BJ (cell line): ENCODE measurements at regions not wholly inside any gene's neighbourhood (a gene's known extent, or its start where the extent isn't known, plus 50 kb on each side); places are given as distances from the start of the nearest gene placed in this dataset.

Experiments used
- CTCF ChIA-PET: fragments of 350-600 bp; formaldehyde crosslinking; extraction: SDS; loops from one replicate; lab custom pipeline; 2021; ENCODE audit warnings: antibody characterized with exemption, inconsistent platforms; lab: Yijun Ruan, JAX
- POLR2A ChIA-PET: fragments of 300-600 bp; sonication (Branson Sonifier 250); formaldehyde crosslinking; extraction: SDS; loops from one replicate; lab custom pipeline; 2021; ENCODE audit warnings: antibody characterized with exemption; lab: Charles Lee
- DNase-seq: peaks from one replicate; pipeline ENCODE4 v3.0.0-alpha.2; 2011; ENCODE audit warnings: low read depth
- H3K27me3 ChIP-seq: 2 replicates; pipeline ENCODE4 v1.6.0; 2011; ENCODE audit warnings: low read length; ENCODE audit not compliant: control insufficient read depth, insufficient read depth
- H3K36me3 ChIP-seq: 2 replicates; pipeline ENCODE4 v1.5.1; 2011; ENCODE audit warnings: low read length; ENCODE audit not compliant: control insufficient read depth, insufficient read depth
- H3K4me3 ChIP-seq: 2 replicates; pipeline ENCODE4 v1.5.1; 2011; ENCODE audit warnings: low read depth, mild to moderate bottlenecking, control low read depth, low read length
- TF ChIP-seq, protein P1 (sequence below): IDR thresholded peaks from 2 replicates; pipeline ENCODE4 v1.5.1; 2011; ENCODE audit warnings: low read depth, mild to moderate bottlenecking, control low read depth, inconsistent platforms, low read length, moderate library complexity; ENCODE audit not compliant: insufficient read depth

DNA sequence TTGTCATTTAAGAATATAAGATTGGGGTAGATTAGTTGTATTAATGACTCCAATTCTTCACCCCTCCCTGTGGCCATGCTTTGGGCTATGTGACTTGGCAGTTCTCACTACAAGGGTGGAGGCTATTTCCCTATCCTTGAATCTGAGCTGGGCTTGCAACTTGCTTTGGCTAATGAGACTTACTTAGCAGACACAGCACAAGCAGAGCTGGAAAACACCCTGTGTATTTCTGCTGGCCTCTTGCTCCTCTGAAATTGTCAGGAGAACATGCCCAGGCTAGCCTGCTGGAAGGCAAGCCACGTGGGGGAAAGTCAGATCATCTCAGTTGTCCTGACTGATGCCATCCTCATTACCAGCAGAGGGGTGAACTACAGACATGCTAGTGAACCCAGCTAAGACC lies 126.5 kb upstream of the HDGFL1 start:
- H3K36me3 ChIP-seq, result no peaks in the 10 kb centered on the region
- TF ChIP-seq, protein P1, sequence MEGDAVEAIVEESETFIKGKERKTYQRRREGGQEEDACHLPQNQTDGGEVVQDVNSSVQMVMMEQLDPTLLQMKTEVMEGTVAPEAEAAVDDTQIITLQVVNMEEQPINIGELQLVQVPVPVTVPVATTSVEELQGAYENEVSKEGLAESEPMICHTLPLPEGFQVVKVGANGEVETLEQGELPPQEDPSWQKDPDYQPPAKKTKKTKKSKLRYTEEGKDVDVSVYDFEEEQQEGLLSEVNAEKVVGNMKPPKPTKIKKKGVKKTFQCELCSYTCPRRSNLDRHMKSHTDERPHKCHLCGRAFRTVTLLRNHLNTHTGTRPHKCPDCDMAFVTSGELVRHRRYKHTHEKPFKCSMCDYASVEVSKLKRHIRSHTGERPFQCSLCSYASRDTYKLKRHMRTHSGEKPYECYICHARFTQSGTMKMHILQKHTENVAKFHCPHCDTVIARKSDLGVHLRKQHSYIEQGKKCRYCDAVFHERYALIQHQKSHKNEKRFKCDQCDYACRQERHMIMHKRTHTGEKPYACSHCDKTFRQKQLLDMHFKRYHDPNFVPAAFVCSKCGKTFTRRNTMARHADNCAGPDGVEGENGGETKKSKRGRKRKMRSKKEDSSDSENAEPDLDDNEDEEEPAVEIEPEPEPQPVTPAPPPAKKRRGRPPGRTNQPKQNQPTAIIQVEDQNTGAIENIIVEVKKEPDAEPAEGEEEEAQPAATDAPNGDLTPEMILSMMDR, result no peak
- no peak for DNase-seq
- no peak overlapping the region for H3K4me3 ChIP-seq
- CTCF ChIA-PET, result no interaction called here
- H3K27me3 ChIP-seq, result no peaks in the 10 kb centered on the region
- POLR2A ChIA-PET, result no interaction called here

DNA sequence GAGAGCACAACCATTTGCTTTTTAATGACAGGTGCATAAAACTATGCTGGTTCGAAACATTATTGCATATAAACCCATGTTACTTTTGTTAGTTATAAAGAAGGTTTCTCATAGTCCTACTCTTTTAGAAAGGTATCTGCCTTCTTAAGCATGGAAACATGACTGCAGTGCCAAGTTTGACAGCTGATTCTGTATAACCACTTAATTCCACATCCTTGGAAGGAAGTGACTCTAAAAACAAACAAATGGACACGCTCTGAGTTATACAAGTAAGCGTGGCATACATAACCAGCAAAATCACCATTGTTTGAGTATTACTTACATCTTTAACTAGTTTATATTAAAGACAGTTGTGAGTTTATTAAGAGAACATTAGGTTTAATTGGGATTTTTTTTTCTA lies 125.0 kb upstream of the HDGFL1 start:
- no peak for DNase-seq
- POLR2A ChIA-PET, result no interaction called here
- TF ChIP-seq, protein P1, result no peak
- CTCF ChIA-PET, result no interaction called here
- H3K36me3 ChIP-seq, result no peaks in the 10 kb centered on the region
- no peaks in the 10 kb centered on the region for H3K27me3 ChIP-seq
- H3K4me3 ChIP-seq, result no peak overlapping the region

DNA sequence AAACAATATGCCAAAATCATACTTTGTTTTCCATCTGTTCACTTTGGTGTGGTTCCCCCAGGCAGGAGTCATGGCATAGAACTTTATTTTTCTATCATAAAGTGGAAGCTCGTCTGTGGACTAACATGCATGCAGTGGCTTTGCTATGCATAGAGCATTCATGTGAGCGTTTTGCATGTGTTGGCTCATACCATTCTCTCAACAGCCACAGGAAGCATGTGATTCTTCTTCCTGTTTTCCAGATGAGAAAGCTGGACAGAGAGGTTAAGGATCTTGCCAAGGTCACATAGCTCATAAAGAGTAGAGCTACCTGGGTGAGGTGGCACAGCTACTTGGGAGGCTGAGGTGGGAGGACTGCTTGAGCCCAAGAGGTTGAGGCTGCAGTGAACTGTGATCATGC lies 123.4 kb upstream of the HDGFL1 start:
- TF ChIP-seq, protein P1, result no peak
- Histone ChIP-seq H3K4me3 (no peak overlapping the region), H3K27me3 (no peaks in the 10 kb centered on the region), H3K36me3 (no peaks in the 10 kb centered on the region)
- ChIA-PET POLR2A (no interaction called here), CTCF (interaction anchor here (0.6 to 1.4 kb wide), 2 partner anchors 10 kb away, joined by 3 read pairs; no protein-coding TSS in a partner anchor)
- no peak for DNase-seq

DNA sequence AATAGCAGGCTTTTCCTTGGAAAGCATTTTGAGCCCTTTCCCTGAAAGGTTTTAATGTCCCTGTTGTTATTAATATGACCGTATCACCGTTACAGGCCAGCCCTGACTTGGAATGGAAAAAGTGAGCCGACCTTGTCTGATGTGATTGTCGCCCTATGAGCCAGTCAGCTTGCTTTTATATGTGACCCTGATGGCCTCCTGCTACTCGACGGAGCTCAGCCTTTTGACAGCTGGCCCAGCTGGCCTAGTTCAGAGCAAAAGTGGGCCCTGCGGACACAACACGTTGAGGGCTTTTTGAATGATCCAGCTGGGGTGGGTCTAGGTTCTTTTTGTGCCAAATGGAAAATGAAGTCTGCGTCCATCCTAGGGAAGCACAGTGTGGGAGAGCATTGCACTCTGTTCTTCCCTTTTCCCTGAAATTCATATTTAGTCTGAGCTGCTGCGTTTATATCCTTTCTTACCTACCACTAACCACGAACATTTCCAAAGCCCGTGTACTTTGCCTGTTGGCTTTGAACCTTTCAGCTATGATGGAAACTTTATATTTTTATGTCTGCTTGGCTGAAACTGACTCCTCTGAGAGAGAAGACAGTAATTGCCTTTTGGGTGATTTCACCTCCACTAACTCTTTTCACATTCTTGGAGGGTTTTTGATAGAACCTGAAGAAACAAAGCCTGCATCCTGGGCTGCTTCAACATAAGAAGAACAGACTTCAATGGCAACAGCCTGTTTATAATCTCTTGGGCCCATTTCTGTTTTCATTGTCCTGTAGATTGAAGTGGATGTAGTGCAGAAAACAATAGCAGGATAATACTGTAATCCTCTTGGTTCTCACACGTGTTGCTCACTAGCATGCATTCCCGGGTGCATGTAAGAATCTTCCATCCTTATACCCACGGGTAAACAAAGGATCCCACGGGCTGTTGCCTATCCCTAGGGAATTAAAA lies 121.8 kb upstream of the HDGFL1 start:
- ChIA-PET POLR2A (no interaction called here), CTCF (no interaction called here)
- no peak for DNase-seq
- TF ChIP-seq, protein P1, result no peak
- Histone ChIP-seq H3K36me3 (no peaks in the 10 kb centered on the region), H3K27me3 (no peaks in the 10 kb centered on the region), H3K4me3 (no peak overlapping the region)

DNA sequence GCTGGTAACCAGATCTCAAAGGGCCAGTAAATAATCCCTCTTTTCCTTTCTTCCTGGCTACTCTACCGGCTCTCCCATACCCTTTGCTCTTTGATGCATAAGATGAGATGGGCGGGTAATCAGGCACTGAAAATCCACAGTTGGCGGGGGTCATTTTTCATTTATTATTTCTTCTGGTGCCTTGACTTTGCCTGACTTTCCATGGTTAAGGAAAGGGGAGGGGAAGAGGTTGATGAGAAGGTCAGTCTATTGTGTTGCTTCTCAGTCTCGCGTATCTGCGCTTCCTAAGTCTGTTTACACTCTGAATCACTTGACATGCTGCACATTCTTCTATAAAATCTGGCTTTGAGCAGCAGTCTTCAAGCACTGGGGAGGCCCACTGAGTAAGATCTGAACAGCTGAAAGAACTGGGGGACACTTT lies 121.1 kb upstream of the HDGFL1 start:
- Histone ChIP-seq H3K36me3 (no peaks in the 10 kb centered on the region), H3K27me3 (no peaks in the 10 kb centered on the region), H3K4me3 (no peak overlapping the region)
- POLR2A ChIA-PET, result no interaction called here
- no peak for DNase-seq
- TF ChIP-seq, protein P1, result no peak
- CTCF ChIA-PET, result no interaction called here
